ENCODE measurements at regions not wholly inside any gene's neighbourhood (a gene's known extent, or its start where the extent isn't known, plus 50 kb on each side); places are given as distances from the start of the nearest gene placed in this dataset.

GRCh38 chr13:59521549-59521948 lies 642.2 kb downstream of the DIAPH3 start:
- DNase-seq = no peak

- DNase-seq = no peak
Observed at GRCh38 chr13:59522652-59523051, 641.1 kb downstream of the DIAPH3 start.

GRCh38 chr13:59527500-59527899 lies 636.2 kb downstream of the DIAPH3 start:
- no peak for DNase-seq

- no peak for DNase-seq
Observed at GRCh38 chr13:59531571-59532091, 632.1 kb downstream of the DIAPH3 start.

GRCh38 chr13:59532405-59532804 lies 631.3 kb downstream of the DIAPH3 start:
- DNase-seq = no peak

- no peak for DNase-seq
Observed at GRCh38 chr13:59533561-59534555, 629.9 kb downstream of the DIAPH3 start.

GRCh38 chr13:59534806-59535205 lies 628.9 kb downstream of the DIAPH3 start:
- DNase-seq = no peak

- DNase-seq = no peak
Observed at GRCh38 chr13:59537500-59537899, 626.2 kb downstream of the DIAPH3 start.

GRCh38 chr13:59538512-59538911 lies 625.2 kb downstream of the DIAPH3 start:
- no peak for DNase-seq

GRCh38 chr13:59542303-59542702 lies 621.4 kb downstream of the DIAPH3 start:
- no peak for DNase-seq

- DNase-seq = no peak
Observed at GRCh38 chr13:59543418-59543817, 620.3 kb downstream of the DIAPH3 start.

- DNase-seq = no peak
Observed at GRCh38 chr13:59545007-59545406, 618.7 kb downstream of the DIAPH3 start.

GRCh38 chr13:59546178-59546577 lies 617.5 kb downstream of the DIAPH3 start:
- DNase-seq = no peak

- no peak for DNase-seq
Observed at GRCh38 chr13:59547950-59548349, 615.8 kb downstream of the DIAPH3 start.

GRCh38 chr13:59562924-59563323 lies 600.8 kb downstream of the DIAPH3 start:
- no peak for DNase-seq

- DNase-seq = no peak
Observed at GRCh38 chr13:59566561-59566960, 597.2 kb downstream of the DIAPH3 start.

GRCh38 chr13:59568306-59568705 lies 595.4 kb downstream of the DIAPH3 start:
- no peak for DNase-seq

GRCh38 chr13:59570204-59570603 lies 593.5 kb downstream of the DIAPH3 start:
- no peak for DNase-seq

GRCh38 chr13:59584101-59584500 lies 579.6 kb downstream of the DIAPH3 start:
- no peak for DNase-seq

GRCh38 chr13:59584761-59585670 lies 578.7 kb downstream of the DIAPH3 start:
- DNase-seq = no peak

GRCh38 chr13:59587030-59587429 lies 576.7 kb downstream of the DIAPH3 start:
- no peak for DNase-seq

GRCh38 chr13:59587971-59588716 lies 575.6 kb downstream of the DIAPH3 start:
- DNase-seq = no peak

- no peak for DNase-seq
Observed at GRCh38 chr13:59588717-59589067, 575.0 kb downstream of the DIAPH3 start.
